SK-N-SH treated with all-trans-retinoic acid at 6 μM for 48 hours (cell line): ENCODE measurements at regions not wholly inside any gene's neighbourhood (a gene's known extent, or its start where the extent isn't known, plus 50 kb on each side); places are given as distances from the start of the nearest gene placed in this dataset.
A peak's percentile ranks its signal among the peaks of the same experiment; 100 is the strongest.

Source experiments
- ATAC-seq: fragments of 200-7000 bp; cut with Tn5 transposase; 3 replicates; pipeline ENCODE4 v1.9.1; 2020; ENCODE audit warnings: mild to moderate bottlenecking, moderate library complexity
- ARNTL ChIP-seq: fragments of 450-650 bp; formaldehyde crosslinking; IDR thresholded peaks from 2 replicates; pipeline ENCODE4 v1.5.0; 2020; ENCODE audit warnings: low read depth, mild to moderate bottlenecking, moderate library complexity, borderline replicate concordance
- BACH2 ChIP-seq: fragments of 250-450 bp; sonication (Bioruptor Pico); IDR thresholded peaks from 2 replicates; pipeline ENCODE4 v1.9.0; 2021; ENCODE audit warnings: mild to moderate bottlenecking, borderline replicate concordance
- CSDC2 ChIP-seq: fragments of 250-450 bp; sonication (Bioruptor Pico); IDR thresholded peaks from 2 replicates; pipeline ENCODE4 v1.5.0; 2020; ENCODE audit warnings: mild to moderate bottlenecking, moderate library complexity
- ESRRG ChIP-seq: fragments of 250-450 bp; sonication (Bioruptor Pico); IDR thresholded peaks from 2 replicates; pipeline ENCODE4 v1.6.1; 2021; ENCODE audit warnings: mild to moderate bottlenecking
- GLIS3 ChIP-seq: fragments of 250-450 bp; sonication (Bioruptor Pico); IDR thresholded peaks from 2 replicates; pipeline ENCODE4 v1.5.0; 2020; ENCODE audit warnings: mild to moderate bottlenecking, moderate library complexity
- ISL1 ChIP-seq: fragments of 250-450 bp; sonication (Bioruptor Pico); IDR thresholded peaks from 2 replicates; pipeline ENCODE4 v2.1.2; 2022; ENCODE audit warnings: mild to moderate bottlenecking, moderate library complexity
- OSR1 ChIP-seq: fragments of 250-450 bp; sonication (Bioruptor Pico); IDR thresholded peaks from 2 replicates; pipeline ENCODE4 v1.8.0; 2022; ENCODE audit warnings: moderate library complexity, mild to moderate bottlenecking, inconsistent platforms
- PPARA ChIP-seq: fragments of 250-450 bp; sonication (Bioruptor Pico); IDR thresholded peaks from 2 replicates; pipeline ENCODE4 v1.5.0; 2020; ENCODE audit warnings: mild to moderate bottlenecking, borderline replicate concordance
- RARB ChIP-seq: fragments of 250-450 bp; sonication (Bioruptor Pico); IDR thresholded peaks from 2 replicates; pipeline ENCODE4 v1.8.0; 2021; ENCODE audit warnings: mild to moderate bottlenecking, moderate library complexity
- SNAI2 ChIP-seq: fragments of 250-450 bp; sonication (Bioruptor Pico); IDR thresholded peaks from 2 replicates; pipeline ENCODE4 v1.5.0; 2020; ENCODE audit warnings: mild to moderate bottlenecking, moderate library complexity
- TCF4 ChIP-seq: fragments of 250-450 bp; sonication (Bioruptor Pico); IDR thresholded peaks from 2 replicates; pipeline ENCODE4 v1.8.0; 2021; ENCODE audit warnings: mild to moderate bottlenecking, moderate library complexity, borderline replicate concordance
- TOX ChIP-seq: fragments of 250-450 bp; sonication (Bioruptor Pico); IDR thresholded peaks from 2 replicates; pipeline ENCODE4 v1.8.0; 2021; ENCODE audit warnings: mild to moderate bottlenecking, moderate library complexity, borderline replicate concordance
- ZC3H10 ChIP-seq: fragments of 250-450 bp; sonication (Bioruptor Pico); IDR thresholded peaks from 2 replicates; pipeline ENCODE4 v1.5.1; 2021; ENCODE audit warnings: mild to moderate bottlenecking, moderate library complexity
- ZFP3 ChIP-seq: fragments of 250-450 bp; sonication (Bioruptor Pico); IDR thresholded peaks from 2 replicates; pipeline ENCODE4 v1.5.0; 2020; ENCODE audit warnings: mild to moderate bottlenecking, moderate library complexity
- ZFP30 ChIP-seq: fragments of 450-650 bp; formaldehyde crosslinking; IDR thresholded peaks from 2 replicates; pipeline ENCODE4 v1.5.0; 2022; ENCODE audit warnings: mild to moderate bottlenecking, moderate library complexity
- ZNF565 ChIP-seq: fragments of 450-650 bp; formaldehyde crosslinking; conservative IDR thresholded peaks from 2 replicates; pipeline ENCODE4 v1.5.0; 2020; ENCODE audit warnings: low read depth, mild to moderate bottlenecking, moderate library complexity
- ZNF70 ChIP-seq: fragments of 450-650 bp; formaldehyde crosslinking; IDR thresholded peaks from 2 replicates; pipeline ENCODE4 v1.5.0; 2020; ENCODE audit warnings: mild to moderate bottlenecking, moderate library complexity
- ZNF8 ChIP-seq: fragments of 450-650 bp; formaldehyde crosslinking; IDR thresholded peaks from 2 replicates; pipeline ENCODE4 v1.5.0; 2020; ENCODE audit warnings: mild to moderate bottlenecking, moderate library complexity
- TF ChIP-seq, protein P1 (sequence below): fragments of 250-450 bp; sonication (Bioruptor Pico); IDR thresholded peaks from 2 replicates; pipeline ENCODE4 v1.8.0; 2021; ENCODE audit warnings: low read depth, mild to moderate bottlenecking, moderate library complexity, borderline replicate concordance
- TF ChIP-seq, protein P2 (sequence below): fragments of 250-450 bp; sonication (Bioruptor Pico); IDR thresholded peaks from 2 replicates; pipeline ENCODE4 v1.8.0; 2020; ENCODE audit warnings: mild to moderate bottlenecking, moderate library complexity, borderline replicate concordance
- TF ChIP-seq, protein P3 (sequence below): fragments of 250-450 bp; sonication (Bioruptor Pico); IDR thresholded peaks from 2 replicates; pipeline ENCODE4 v1.5.1; 2021; ENCODE audit warnings: mild to moderate bottlenecking, moderate library complexity
- TF ChIP-seq, protein P4 (sequence below): fragments of 250-450 bp; sonication (Bioruptor Pico); IDR thresholded peaks from 2 replicates; pipeline ENCODE4 v1.5.0; 2020; ENCODE audit warnings: mild to moderate bottlenecking, moderate library complexity

DNA sequence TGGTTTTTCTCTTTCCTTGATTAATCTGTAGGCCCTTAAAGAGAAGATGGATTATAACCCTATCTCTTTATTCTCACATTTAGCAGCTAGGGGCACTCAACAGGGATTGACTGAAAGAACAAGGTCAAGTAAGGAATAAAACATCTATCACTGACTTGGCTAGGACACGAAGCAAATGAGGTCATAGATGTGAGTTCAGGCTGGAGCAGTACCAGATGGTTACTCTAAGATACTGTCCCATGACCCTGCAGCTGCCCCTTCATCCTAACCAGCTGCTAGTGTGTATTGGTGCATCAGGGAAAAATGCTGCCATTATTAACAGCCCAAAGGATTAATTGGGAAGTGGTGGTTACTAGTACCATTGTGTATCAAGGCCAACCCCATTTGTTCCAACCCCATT lies 221.9 kb downstream of the CTH start:
- ATAC-seq = no peak
- TF ChIP-seq, protein P1, sequence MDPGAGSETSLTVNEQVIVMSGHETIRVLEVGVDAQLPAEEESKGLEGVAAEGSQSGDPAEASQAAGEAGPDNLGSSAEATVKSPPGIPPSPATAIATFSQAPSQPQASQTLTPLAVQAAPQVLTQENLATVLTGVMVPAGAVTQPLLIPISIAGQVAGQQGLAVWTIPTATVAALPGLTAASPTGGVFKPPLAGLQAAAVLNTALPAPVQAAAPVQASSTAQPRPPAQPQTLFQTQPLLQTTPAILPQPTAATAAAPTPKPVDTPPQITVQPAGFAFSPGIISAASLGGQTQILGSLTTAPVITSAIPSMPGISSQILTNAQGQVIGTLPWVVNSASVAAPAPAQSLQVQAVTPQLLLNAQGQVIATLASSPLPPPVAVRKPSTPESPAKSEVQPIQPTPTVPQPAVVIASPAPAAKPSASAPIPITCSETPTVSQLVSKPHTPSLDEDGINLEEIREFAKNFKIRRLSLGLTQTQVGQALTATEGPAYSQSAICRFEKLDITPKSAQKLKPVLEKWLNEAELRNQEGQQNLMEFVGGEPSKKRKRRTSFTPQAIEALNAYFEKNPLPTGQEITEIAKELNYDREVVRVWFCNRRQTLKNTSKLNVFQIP (CRISPR knock-in tag) = no peak
- TF ChIP-seq CSDC2 (CRISPR knock-in tag) = no peak
- TF ChIP-seq, protein P2, sequence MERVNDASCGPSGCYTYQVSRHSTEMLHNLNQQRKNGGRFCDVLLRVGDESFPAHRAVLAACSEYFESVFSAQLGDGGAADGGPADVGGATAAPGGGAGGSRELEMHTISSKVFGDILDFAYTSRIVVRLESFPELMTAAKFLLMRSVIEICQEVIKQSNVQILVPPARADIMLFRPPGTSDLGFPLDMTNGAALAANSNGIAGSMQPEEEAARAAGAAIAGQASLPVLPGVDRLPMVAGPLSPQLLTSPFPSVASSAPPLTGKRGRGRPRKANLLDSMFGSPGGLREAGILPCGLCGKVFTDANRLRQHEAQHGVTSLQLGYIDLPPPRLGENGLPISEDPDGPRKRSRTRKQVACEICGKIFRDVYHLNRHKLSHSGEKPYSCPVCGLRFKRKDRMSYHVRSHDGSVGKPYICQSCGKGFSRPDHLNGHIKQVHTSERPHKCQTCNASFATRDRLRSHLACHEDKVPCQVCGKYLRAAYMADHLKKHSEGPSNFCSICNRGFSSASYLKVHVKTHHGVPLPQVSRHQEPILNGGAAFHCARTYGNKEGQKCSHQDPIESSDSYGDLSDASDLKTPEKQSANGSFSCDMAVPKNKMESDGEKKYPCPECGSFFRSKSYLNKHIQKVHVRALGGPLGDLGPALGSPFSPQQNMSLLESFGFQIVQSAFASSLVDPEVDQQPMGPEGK (CRISPR knock-in tag) = no peak
- TF ChIP-seq, protein P3, sequence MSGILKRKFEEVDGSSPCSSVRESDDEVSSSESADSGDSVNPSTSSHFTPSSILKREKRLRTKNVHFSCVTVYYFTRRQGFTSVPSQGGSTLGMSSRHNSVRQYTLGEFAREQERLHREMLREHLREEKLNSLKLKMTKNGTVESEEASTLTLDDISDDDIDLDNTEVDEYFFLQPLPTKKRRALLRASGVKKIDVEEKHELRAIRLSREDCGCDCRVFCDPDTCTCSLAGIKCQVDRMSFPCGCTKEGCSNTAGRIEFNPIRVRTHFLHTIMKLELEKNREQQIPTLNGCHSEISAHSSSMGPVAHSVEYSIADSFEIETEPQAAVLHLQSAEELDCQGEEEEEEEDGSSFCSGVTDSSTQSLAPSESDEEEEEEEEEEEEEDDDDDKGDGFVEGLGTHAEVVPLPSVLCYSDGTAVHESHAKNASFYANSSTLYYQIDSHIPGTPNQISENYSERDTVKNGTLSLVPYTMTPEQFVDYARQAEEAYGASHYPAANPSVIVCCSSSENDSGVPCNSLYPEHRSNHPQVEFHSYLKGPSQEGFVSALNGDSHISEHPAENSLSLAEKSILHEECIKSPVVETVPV (CRISPR knock-in tag) = no peak
- no peak for TF ChIP-seq TCF4 (CRISPR knock-in tag)
- no peak for TF ChIP-seq ZNF70
- no peak for TF ChIP-seq SNAI2
- TF ChIP-seq ARNTL (CRISPR knock-in tag) = no peak
- TF ChIP-seq, protein P4, sequence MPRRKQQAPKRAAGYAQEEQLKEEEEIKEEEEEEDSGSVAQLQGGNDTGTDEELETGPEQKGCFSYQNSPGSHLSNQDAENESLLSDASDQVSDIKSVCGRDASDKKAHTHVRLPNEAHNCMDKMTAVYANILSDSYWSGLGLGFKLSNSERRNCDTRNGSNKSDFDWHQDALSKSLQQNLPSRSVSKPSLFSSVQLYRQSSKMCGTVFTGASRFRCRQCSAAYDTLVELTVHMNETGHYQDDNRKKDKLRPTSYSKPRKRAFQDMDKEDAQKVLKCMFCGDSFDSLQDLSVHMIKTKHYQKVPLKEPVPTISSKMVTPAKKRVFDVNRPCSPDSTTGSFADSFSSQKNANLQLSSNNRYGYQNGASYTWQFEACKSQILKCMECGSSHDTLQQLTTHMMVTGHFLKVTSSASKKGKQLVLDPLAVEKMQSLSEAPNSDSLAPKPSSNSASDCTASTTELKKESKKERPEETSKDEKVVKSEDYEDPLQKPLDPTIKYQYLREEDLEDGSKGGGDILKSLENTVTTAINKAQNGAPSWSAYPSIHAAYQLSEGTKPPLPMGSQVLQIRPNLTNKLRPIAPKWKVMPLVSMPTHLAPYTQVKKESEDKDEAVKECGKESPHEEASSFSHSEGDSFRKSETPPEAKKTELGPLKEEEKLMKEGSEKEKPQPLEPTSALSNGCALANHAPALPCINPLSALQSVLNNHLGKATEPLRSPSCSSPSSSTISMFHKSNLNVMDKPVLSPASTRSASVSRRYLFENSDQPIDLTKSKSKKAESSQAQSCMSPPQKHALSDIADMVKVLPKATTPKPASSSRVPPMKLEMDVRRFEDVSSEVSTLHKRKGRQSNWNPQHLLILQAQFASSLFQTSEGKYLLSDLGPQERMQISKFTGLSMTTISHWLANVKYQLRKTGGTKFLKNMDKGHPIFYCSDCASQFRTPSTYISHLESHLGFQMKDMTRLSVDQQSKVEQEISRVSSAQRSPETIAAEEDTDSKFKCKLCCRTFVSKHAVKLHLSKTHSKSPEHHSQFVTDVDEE (CRISPR knock-in tag) = no peak
- TF ChIP-seq PPARA = no peak
- TF ChIP-seq ESRRG (CRISPR knock-in tag) = no peak
- no peak for TF ChIP-seq ZNF8 (CRISPR knock-in tag)
- no peak for TF ChIP-seq RARB (CRISPR knock-in tag)
- no peak for TF ChIP-seq OSR1 (CRISPR knock-in tag)
- TF ChIP-seq ZFP3 (CRISPR knock-in tag) = no peak
- TF ChIP-seq ZFP30 (CRISPR knock-in tag) = no peak
- no peak for TF ChIP-seq BACH2 (CRISPR knock-in tag)
- TF ChIP-seq ZNF565 (CRISPR knock-in tag) = no peak
- no peak for TF ChIP-seq GLIS3 (CRISPR knock-in tag)

DNA sequence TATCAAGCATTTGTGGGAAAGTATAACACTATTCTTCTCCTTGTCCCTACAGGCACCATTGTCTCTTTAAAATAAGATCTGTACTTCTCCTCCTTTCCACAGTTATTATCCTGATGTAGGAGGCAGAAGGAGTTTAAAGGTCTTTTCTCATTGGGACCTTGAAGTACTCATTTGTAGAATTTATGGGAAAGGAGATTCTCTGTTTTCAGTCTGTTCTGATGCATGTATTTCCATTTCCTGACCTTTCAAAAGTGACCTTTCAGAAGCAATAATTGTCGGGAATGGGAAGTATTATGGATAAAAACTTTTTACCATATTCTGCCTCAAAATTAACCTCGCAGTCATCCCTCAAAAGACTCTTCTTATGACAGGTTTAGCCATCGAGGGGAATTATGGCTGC lies 224.8 kb downstream of the CTH start:
- no peak for TF ChIP-seq TCF4 (CRISPR knock-in tag)
- TF ChIP-seq TOX (CRISPR knock-in tag) = 0 out of 2 replicates have a peak, but pooled peaks have one; percentile 25
- no peak for ATAC-seq

DNA sequence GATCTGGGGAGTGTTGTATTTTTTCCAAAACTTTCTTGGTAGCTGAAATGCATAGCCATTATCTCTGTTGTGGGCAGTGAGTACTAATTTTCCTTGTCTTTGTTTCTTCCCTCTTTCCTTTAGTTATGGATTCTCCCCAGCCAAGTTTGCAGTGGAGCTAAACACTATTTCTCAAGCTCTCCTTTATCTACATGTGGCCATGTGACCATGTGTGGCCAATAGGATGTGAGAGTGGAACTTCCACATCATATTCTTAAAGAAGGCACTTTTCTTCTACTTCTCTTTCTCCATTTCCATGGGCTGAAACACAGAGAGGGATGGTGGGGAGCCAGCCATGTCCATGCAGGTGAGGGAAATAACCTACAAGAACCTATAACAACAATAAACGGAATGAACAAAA lies 230.8 kb downstream of the CTH start:
- no peak for ATAC-seq

DNA sequence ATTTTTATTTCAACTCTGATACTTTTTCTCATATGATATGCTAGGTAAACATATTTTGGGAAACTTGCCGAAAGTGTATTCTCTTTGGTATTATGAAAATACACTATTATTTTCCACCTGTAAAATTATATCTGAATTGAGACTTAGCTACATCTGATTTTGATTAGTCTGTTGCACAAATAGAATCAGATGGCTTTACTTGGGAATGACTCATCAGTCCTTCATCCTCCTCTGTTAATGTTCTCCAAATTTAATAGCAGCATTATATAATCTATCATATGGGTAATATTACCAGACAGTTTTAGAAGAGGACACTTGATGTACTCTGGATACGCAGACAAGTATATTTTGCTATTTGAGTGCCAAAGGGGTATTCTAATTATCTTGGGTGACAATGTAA lies 245.3 kb downstream of the CTH start:
- ATAC-seq = peak; percentile 76
- peak; percentile 61 for TF ChIP-seq ISL1 (CRISPR knock-in tag)
- TF ChIP-seq TCF4 (CRISPR knock-in tag) = peak; percentile 19; the same call in 1 of the 2 replicates
- no peak for TF ChIP-seq ZNF70

More for the DNA sequence above, 230.8 kb downstream of the CTH start:
- TF ChIP-seq TOX (CRISPR knock-in tag) (no peak), PPARA (no peak)
- TF ChIP-seq, all 23 proteins: peak for 0

DNA sequence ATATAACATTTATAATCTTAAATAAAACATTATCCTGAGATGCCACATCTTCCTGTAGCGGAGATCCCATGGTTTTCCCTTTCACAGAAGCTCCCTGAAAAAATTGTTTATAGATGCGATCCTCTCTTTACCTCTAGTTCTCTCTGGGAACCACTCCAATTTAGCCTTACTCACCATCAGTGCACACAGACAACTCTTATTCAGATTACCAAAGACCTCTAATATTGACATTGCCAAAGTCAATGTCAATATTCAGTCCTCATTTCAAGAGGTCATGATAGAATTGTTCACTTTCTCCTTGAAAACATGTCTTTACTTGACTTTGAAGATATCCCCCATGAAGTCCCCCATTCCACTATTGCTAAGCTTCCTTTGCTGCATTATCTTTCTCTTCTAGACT lies 248.8 kb downstream of the CTH start:
- ATAC-seq = no peak
- TF ChIP-seq, protein P1 (CRISPR knock-in tag) = no peak
- TF ChIP-seq RARB (CRISPR knock-in tag) (no peak), ESRRG (CRISPR knock-in tag) (no peak), GLIS3 (CRISPR knock-in tag) (no peak), CSDC2 (CRISPR knock-in tag) (no peak), ISL1 (CRISPR knock-in tag) (no peak), BACH2 (CRISPR knock-in tag) (no peak), ZFP30 (CRISPR knock-in tag) (no peak), TCF4 (CRISPR knock-in tag) (no peak), ZNF70 (no peak), ARNTL (CRISPR knock-in tag) (no peak), OSR1 (CRISPR knock-in tag) (no peak), ZFP3 (CRISPR knock-in tag) (no peak), ZC3H10 (CRISPR knock-in tag) (no peak)
- TF ChIP-seq, protein P4 (CRISPR knock-in tag) = no peak
